WTC11 (cell line): ENCODE measurements at regions not wholly inside any gene's neighbourhood (a gene's known extent, or its start where the extent isn't known, plus 50 kb on each side); places are given as distances from the start of the nearest gene placed in this dataset.

Experiments
- ATAC-seq: fragments of 200-7000 bp; cut with Tn5 transposase; 2 replicates; pipeline ENCODE4 v1.10.0; 2021; ENCODE audit warnings: mild to moderate bottlenecking, moderate library complexity
- CTCF ChIA-PET: fragments of 300-600 bp; sonication (Branson Sonifier 250); formaldehyde crosslinking; loops from one replicate; lab custom pipeline; 2021; ENCODE audit warnings: antibody characterized with exemption; lab: Charles Lee
- POLR2A ChIA-PET: fragments of 350-600 bp; sonication (Branson Sonifier 250); formaldehyde crosslinking; loops from one replicate; lab custom pipeline; 2021; ENCODE audit warnings: antibody characterized with exemption; lab: Charles Lee
- DNase-seq: peaks from one replicate; pipeline ENCODE4 v3.0.0; 2021; ENCODE audit warnings: low spot score
- H3K27ac Mint-ChIP-seq: 2 replicates; pipeline ENCODE4 v1.8.0; 2021; ENCODE audit warnings: mixed read lengths
- H3K27me3 Mint-ChIP-seq: 2 replicates; pipeline ENCODE4 v1.8.0; 2021; ENCODE audit warnings: low read depth, mild to moderate bottlenecking, moderate library complexity, mixed read lengths
- H3K36me3 Mint-ChIP-seq: 2 replicates; pipeline ENCODE4 v1.8.0; 2021; ENCODE audit warnings: mixed read lengths
- H3K4me1 Mint-ChIP-seq: 2 replicates; pipeline ENCODE4 v1.8.0; 2022; ENCODE audit warnings: mixed read lengths
- H3K4me3 Mint-ChIP-seq: 2 replicates; pipeline ENCODE4 v1.8.0; 2021; ENCODE audit warnings: mild to moderate bottlenecking, moderate library complexity, mixed read lengths
- H3K9me3 Mint-ChIP-seq: 2 replicates; pipeline ENCODE4 v1.8.0; 2021; ENCODE audit warnings: mixed read lengths
- AR ChIP-seq: fragments of 250-450 bp; sonication (Bioruptor Pico); IDR thresholded peaks from 2 replicates; pipeline ENCODE4 v1.9.0; 2021; ENCODE audit warnings: mild to moderate bottlenecking
- ATF2 ChIP-seq: sonication (generic); formaldehyde crosslinking; IDR thresholded peaks from 2 replicates; pipeline ENCODE4 v1.8.1; 2022; ENCODE audit warnings: low read depth, missing genetic modification reagents, borderline replicate concordance
- CDX4 ChIP-seq: fragments of 250-450 bp; sonication (Bioruptor Pico); IDR thresholded peaks from 2 replicates; pipeline ENCODE4 v1.9.0; 2021; ENCODE audit warnings: moderate library complexity, mild to moderate bottlenecking, inconsistent platforms, borderline replicate concordance
- E2F4 ChIP-seq: sonication (generic); formaldehyde crosslinking; IDR thresholded peaks from 2 replicates; pipeline ENCODE4 v1.8.1; 2022; ENCODE audit warnings: low read depth, mild to moderate bottlenecking, moderate library complexity, missing genetic modification reagents, borderline replicate concordance
- E2F5 ChIP-seq: sonication (generic); formaldehyde crosslinking; IDR thresholded peaks from 2 replicates; pipeline ENCODE4 v1.8.1; 2022; ENCODE audit warnings: mild to moderate bottlenecking, moderate library complexity, missing genetic modification reagents
- ELF4 ChIP-seq: sonication (generic); formaldehyde crosslinking; IDR thresholded peaks from 2 replicates; pipeline ENCODE4 v1.8.1; 2022; ENCODE audit warnings: low read depth, mild to moderate bottlenecking, moderate library complexity, missing genetic modification reagents
- ETV6 ChIP-seq: sonication (generic); formaldehyde crosslinking; IDR thresholded peaks from 2 replicates; pipeline ENCODE4 v1.8.1; 2022; ENCODE audit warnings: mild to moderate bottlenecking, missing genetic modification reagents
- GTF2I ChIP-seq: fragments of 250-450 bp; sonication (Bioruptor Pico); conservative IDR thresholded peaks from 2 replicates; pipeline ENCODE4 v1.4.0; 2021; ENCODE audit warnings: mild to moderate bottlenecking
- KAT7 ChIP-seq: sonication (generic); formaldehyde crosslinking; IDR thresholded peaks from 2 replicates; pipeline ENCODE4 v1.8.1; 2023; ENCODE audit warnings: missing genetic modification reagents, mild to moderate bottlenecking, borderline replicate concordance
- MYBL2 ChIP-seq: sonication (generic); formaldehyde crosslinking; IDR thresholded peaks from 2 replicates; pipeline ENCODE4 v1.8.1; 2023; ENCODE audit warnings: mild to moderate bottlenecking, moderate library complexity, missing genetic modification reagents
- NFATC4 ChIP-seq: fragments of 250-450 bp; sonication (Bioruptor Pico); IDR thresholded peaks from 2 replicates; pipeline ENCODE4 v1.9.0; 2021; ENCODE audit warnings: mild to moderate bottlenecking
- NFE2L1 ChIP-seq: sonication (generic); formaldehyde crosslinking; IDR thresholded peaks from 2 replicates; pipeline ENCODE4 v1.8.1; 2023; ENCODE audit warnings: missing genetic modification reagents
- RELA ChIP-seq: sonication (generic); formaldehyde crosslinking; IDR thresholded peaks from 2 replicates; pipeline ENCODE4 v1.8.1; 2022; ENCODE audit warnings: missing genetic modification reagents, mild to moderate bottlenecking, borderline replicate concordance
- SMAD4 ChIP-seq: sonication (generic); formaldehyde crosslinking; IDR thresholded peaks from 2 replicates; pipeline ENCODE4 v1.8.0; 2022; ENCODE audit warnings: mild to moderate bottlenecking, missing genetic modification reagents
- SOX15 ChIP-seq: fragments of 250-450 bp; sonication (Bioruptor Pico); IDR thresholded peaks from 2 replicates; pipeline ENCODE4 v1.9.0; 2021; ENCODE audit warnings: mild to moderate bottlenecking
- SP1 ChIP-seq: sonication (generic); formaldehyde crosslinking; conservative IDR thresholded peaks from 2 replicates; pipeline ENCODE4 v1.8.1; 2022; ENCODE audit warnings: missing genetic modification reagents
- TEAD1 ChIP-seq: sonication (generic); formaldehyde crosslinking; IDR thresholded peaks from 2 replicates; pipeline ENCODE4 v1.8.0; 2022; ENCODE audit warnings: mild to moderate bottlenecking, missing genetic modification reagents
- ZBTB21 ChIP-seq: sonication (generic); formaldehyde crosslinking; IDR thresholded peaks from 2 replicates; pipeline ENCODE4 v1.8.1; 2023; ENCODE audit warnings: mild to moderate bottlenecking, missing genetic modification reagents, borderline replicate concordance
- ZNF138 ChIP-seq: sonication (generic); formaldehyde crosslinking; conservative IDR thresholded peaks from 2 replicates; pipeline ENCODE4 v1.8.1; 2022; ENCODE audit warnings: mild to moderate bottlenecking, moderate library complexity, missing genetic modification reagents
- ZNF423 ChIP-seq: fragments of 250-450 bp; sonication (Bioruptor Pico); IDR thresholded peaks from 2 replicates; pipeline ENCODE4 v2.1.2; 2022; ENCODE audit warnings: mild to moderate bottlenecking, moderate library complexity
- ZNF425 ChIP-seq: fragments of 250-450 bp; sonication (Bioruptor Pico); conservative IDR thresholded peaks from 2 replicates; pipeline ENCODE4 v1.9.0; 2021; ENCODE audit warnings: mild to moderate bottlenecking
- ZNF512 ChIP-seq: sonication (generic); formaldehyde crosslinking; IDR thresholded peaks from 2 replicates; pipeline ENCODE4 v1.8.1; 2022; ENCODE audit warnings: missing genetic modification reagents, borderline replicate concordance
- ZSCAN18 ChIP-seq: fragments of 250-450 bp; sonication (Bioruptor Pico); IDR thresholded peaks from 2 replicates; pipeline ENCODE4 v2.1.2; 2022; ENCODE audit warnings: mild to moderate bottlenecking, moderate library complexity

- ChIA-PET CTCF (no interaction called here), POLR2A (no interaction called here)
- Mint-ChIP-seq H3K27ac (no peak overlapping the region), H3K36me3 (no peaks in the 10 kb centered on the region), H3K9me3 (no peaks in the 10 kb centered on the region), H3K4me3 (no peak overlapping the region), H3K4me1 (no peaks in the 10 kb centered on the region), H3K27me3 (no peaks in the 10 kb centered on the region)
- TF ChIP-seq ZNF425 (CRISPR knock-in tag): no peak
- no peak for TF ChIP-seq E2F5 (CRISPR knock-in tag)
- no peak for TF ChIP-seq AR (CRISPR knock-in tag)
- TF ChIP-seq ATF2 (CRISPR knock-in tag): no peak
- no peak for TF ChIP-seq ZNF423
- no peak for TF ChIP-seq ELF4 (CRISPR knock-in tag)
- TF ChIP-seq NFATC4: no peak
- TF ChIP-seq KAT7 (CRISPR knock-in tag): no peak
- no peak for TF ChIP-seq ZNF138 (CRISPR knock-in tag)
- no peak for TF ChIP-seq CDX4 (CRISPR knock-in tag)
- TF ChIP-seq ETV6 (CRISPR knock-in tag): no peak
- TF ChIP-seq SP1 (CRISPR knock-in tag): no peak
- DNase-seq: no peak
- no peak for ATAC-seq
Measured at GRCh38 chr16:55115506-55115905, 184.8 kb downstream of the IRX5 start.

GRCh38 chr16:55116165-55116920, 185.7 kb downstream of the IRX5 start:
- TF ChIP-seq GTF2I (no peak), ZSCAN18 (CRISPR knock-in tag) (no peak), TEAD1 (no peak), NFE2L1 (CRISPR knock-in tag) (no peak), ETV6 (CRISPR knock-in tag) (no peak), SOX15 (no peak), ZNF512 (CRISPR knock-in tag) (no peak), SMAD4 (no peak), RELA (CRISPR knock-in tag) (no peak), ZBTB21 (CRISPR knock-in tag) (no peak), MYBL2 (CRISPR knock-in tag) (no peak), E2F4 (CRISPR knock-in tag) (no peak), SP1 (CRISPR knock-in tag) (no peak)
- POLR2A ChIA-PET: no interaction called here

More at GRCh38 chr16:55116165-55116920, 185.7 kb downstream of the IRX5 start:
- H3K9me3 Mint-ChIP-seq: no peaks in the 10 kb centered on the region
- no peak for ATAC-seq
- no peaks in the 10 kb centered on the region for H3K36me3 Mint-ChIP-seq
- CTCF ChIA-PET: no interaction called here
- no peak overlapping the region for H3K4me3 Mint-ChIP-seq
- no peak for DNase-seq
- H3K4me1 Mint-ChIP-seq: no peaks in the 10 kb centered on the region
- no peak overlapping the region for H3K27ac Mint-ChIP-seq
- no peaks in the 10 kb centered on the region for H3K27me3 Mint-ChIP-seq
